ENCODE measurements at regions not wholly inside any gene's neighbourhood (a gene's known extent, or its start where the extent isn't known, plus 50 kb on each side); places are given as distances from the start of the nearest gene placed in this dataset.

- Histone ChIP-seq H3K9ac (ENCODE audit: extremely low read depth, insufficient read length, low read length) (no peak overlapping the region), H3K14ac (ENCODE audit: insufficient read depth, low read length) (no peak overlapping the region), H2BK5ac (ENCODE audit: insufficient read length, low read length) (no peak overlapping the region), H4K8ac (replicated peaks; ENCODE audit: insufficient read length, low read depth, low read length) (no peak overlapping the region), H3T11ph (ENCODE audit: low read length) (no peak overlapping the region), H4K20me1 (ENCODE audit: control insufficient read depth, insufficient read depth, insufficient read length) (no peaks in the 10 kb centered on the region), H3K27me3 (ENCODE audit: insufficient read depth, low read length) (no peaks in the 10 kb centered on the region), H2BK120ac (ENCODE audit: low read depth, low read length, poor library complexity, severe bottlenecking) (no peak overlapping the region), H2BK12ac (ENCODE audit: insufficient read length, low read depth, low read length) (no peak overlapping the region), H3K9me3 (ENCODE audit: control insufficient read depth, low read depth, low read length) (no peaks in the 10 kb centered on the region), H3K4me2 (ENCODE audit: insufficient read depth, insufficient read length, low read length) (no peak overlapping the region), H3K23ac (ENCODE audit: insufficient read length, low read depth, low read length) (no peak overlapping the region), H3K79me1 (ENCODE audit: insufficient read depth, low read depth, low read length, poor library complexity, severe bottlenecking) (no peaks in the 10 kb centered on the region), H3K79me2 (ENCODE audit: insufficient read depth, low read length) (no peaks in the 10 kb centered on the region), H3K4ac (ENCODE audit: low read depth, low read length) (no peak overlapping the region), H3K27ac (ENCODE audit: insufficient read length, low read depth, low read length) (no peak overlapping the region), H2BK15ac (ENCODE audit: low read depth, low read length) (no peak overlapping the region), H3K4me1 (ENCODE audit: insufficient read depth, low read length) (no peaks in the 10 kb centered on the region), H2AFZ (ENCODE audit: low read length) (peak overlapping the region; percentile 56), H3K18ac (ENCODE audit: insufficient read length, low read depth, low read length) (no peak overlapping the region), H2BK20ac (ENCODE audit: low read depth, low read length, poor library complexity, severe bottlenecking) (no peak overlapping the region), H4K91ac (ENCODE audit: insufficient read length, low read depth, low read length) (no peak overlapping the region), H3K56ac (ENCODE audit: insufficient read length, low read depth, low read length) (no peak overlapping the region), H3K23me2 (ENCODE audit: insufficient read length, low read depth, low read length, poor library complexity, severe bottlenecking) (no peaks in the 10 kb centered on the region), H2AK5ac (ENCODE audit: insufficient read length, low read length) (no peak overlapping the region), H4K5ac (ENCODE audit: insufficient read length, low read depth, low read length) (no peak overlapping the region)
- no peaks in the 10 kb centered on the region for H3K9me3 Mint-ChIP-seq
- H3K27ac Mint-ChIP-seq, result no peak overlapping the region
- H3K4me1 Mint-ChIP-seq, result no peaks in the 10 kb centered on the region
- WGBS (ENCODE audit: extremely low coverage, insufficient read length, low lambda C conversion rate), result no CpG with 5 or more reads among the region's 2 CpGs
- no peaks in the 10 kb centered on the region for H3K36me3 Mint-ChIP-seq (ENCODE audit: insufficient read depth in 1 of 3, low read depth in 3 of 3)
- DNase-seq, result no peak
- no peak for TF ChIP-seq CTCF (conservative IDR thresholded peaks at IDR 0.05)
- no peak overlapping the region for H3K4me3 Mint-ChIP-seq
- H3K27me3 Mint-ChIP-seq (ENCODE audit: low read depth), result no peaks in the 10 kb centered on the region
Measured at GRCh38 chr4:104408878-104409277, 85.8 kb downstream of the CXXC4 start.

Data from H9 (cell line).